COLO668 (cell line): ENCODE measurements at regions not wholly inside any gene's neighbourhood (a gene's known extent, or its start where the extent isn't known, plus 50 kb on each side); places are given as distances from the start of the nearest gene placed in this dataset.

ENCODE experiments used
- DNase-seq: peaks from one replicate; lab custom pipeline; 2025; ENCODE audit not compliant: unreplicated experiment; lab: John Stamatoyannopoulos, UW

- DNase-seq, result no peak
Measured at GRCh38 chr11:103659743-103660142, 376.7 kb upstream of the DDI1 start.

- no peak for DNase-seq
Measured at GRCh38 chr11:103661185-103661584, 375.3 kb upstream of the DDI1 start.

DNA sequence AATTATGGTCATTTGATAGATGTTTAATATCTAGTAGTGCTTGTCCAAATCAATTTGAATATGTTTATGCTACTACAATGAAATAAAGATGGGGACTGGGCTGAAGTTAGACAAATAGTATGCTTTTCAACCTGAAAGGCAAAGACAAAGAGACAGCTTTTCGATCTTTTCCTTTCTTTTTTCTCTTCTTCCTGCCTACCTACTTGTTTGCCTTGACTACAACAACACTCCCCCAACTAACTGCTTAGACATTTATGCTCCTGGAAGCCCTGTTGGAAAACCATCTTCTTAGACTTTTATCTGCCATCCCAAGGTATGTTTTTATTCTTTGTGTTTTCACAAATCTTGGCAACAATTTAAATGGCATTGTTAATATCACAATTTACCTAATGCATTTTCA, 374.4 kb upstream of the DDI1 start:
- DNase-seq, result no peak

GRCh38 chr11:103662880-103663279, 373.6 kb upstream of the DDI1 start:
- DNase-seq, result no peak

GRCh38 chr11:103668859-103669258, 367.6 kb upstream of the DDI1 start:
- no peak for DNase-seq

DNA sequence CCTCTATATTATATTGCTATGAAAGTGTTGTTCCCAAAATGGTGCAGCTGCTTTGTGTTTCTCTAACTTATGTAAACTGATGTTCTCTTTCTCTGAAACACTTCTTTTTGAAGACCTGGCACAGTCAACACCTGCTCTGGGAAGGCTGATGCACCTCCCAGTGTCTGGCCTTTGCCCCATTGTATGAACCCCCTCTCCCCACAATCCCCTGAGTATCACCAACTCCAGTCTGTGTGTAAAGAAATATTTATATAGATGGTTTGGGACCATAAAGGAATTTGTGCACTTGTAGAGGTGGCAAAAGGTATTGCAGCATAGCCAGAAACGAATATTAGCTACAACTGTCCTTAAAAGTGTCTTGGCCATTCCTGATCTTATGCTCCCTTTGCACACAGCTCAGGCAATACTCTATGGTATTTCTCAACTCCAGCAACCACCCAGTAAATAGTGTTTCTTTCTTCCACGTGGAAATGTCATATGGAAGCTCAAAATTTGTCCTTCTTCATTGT, 365.2 kb upstream of the DDI1 start:
- no peak for DNase-seq

DNA sequence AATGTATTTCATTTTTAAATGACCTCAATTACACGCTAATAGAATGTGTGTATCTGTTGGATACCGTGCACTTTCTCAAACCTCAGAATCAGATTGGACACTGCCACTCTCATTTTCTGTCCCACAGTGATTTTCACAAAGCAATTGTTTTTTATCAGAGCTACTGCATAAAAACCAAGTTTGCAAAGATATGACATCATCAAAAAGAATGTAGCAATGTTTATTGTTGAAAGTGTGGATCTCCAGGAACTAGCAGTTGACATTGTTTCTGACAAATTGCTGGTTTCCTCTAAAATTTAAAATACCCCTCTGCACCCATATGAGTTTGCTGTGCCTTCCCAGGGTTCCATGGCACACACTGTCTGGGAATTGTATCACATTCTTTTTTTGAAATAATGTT, 362.7 kb upstream of the DDI1 start:
- no peak for DNase-seq

GRCh38 chr11:103676413-103676812, 360.0 kb upstream of the DDI1 start:
- DNase-seq, result no peak

DNA sequence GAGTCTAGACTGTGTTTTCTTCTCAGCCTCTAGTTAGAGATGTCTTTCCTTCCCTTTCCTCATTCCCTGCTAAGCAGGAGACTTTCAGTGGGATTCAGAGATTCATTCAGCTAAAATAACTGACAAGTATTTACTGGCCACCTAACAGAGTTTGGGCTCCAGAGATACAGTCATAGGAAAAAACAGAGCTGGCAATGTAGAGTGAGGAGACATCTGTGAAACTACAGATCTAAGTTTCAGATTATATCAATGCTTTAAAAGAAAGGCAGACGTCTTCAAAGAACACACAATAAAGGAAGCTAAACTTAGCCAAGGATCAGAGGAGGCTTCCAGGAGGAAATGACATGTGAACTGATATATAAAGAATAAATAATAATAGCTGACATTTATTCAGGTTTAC, 355.6 kb upstream of the DDI1 start:
- no peak for DNase-seq

GRCh38 chr11:103681855-103682254, 354.6 kb upstream of the DDI1 start:
- no peak for DNase-seq

GRCh38 chr11:103682318-103683184, 353.9 kb upstream of the DDI1 start:
- peak; percentile 37 for DNase-seq

DNA sequence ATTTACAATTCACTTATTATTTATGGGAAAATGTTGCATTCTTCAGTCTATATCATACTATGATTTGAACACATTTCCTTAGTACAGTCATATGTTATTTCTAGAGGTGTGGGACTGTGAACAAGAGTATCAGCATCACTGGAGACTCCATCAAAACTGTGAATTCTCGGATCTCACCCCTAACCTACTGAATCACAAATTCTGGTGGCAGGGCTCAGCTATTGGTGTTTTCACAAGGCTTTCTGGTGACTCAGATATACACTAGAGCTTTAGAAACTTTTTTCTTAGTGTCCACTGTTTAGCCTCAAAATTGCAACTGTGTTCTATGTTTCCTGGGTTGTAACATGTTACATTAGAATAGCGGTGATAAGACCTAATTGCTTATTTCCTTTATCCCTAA, 352.9 kb upstream of the DDI1 start:
- DNase-seq, result no peak

DNA sequence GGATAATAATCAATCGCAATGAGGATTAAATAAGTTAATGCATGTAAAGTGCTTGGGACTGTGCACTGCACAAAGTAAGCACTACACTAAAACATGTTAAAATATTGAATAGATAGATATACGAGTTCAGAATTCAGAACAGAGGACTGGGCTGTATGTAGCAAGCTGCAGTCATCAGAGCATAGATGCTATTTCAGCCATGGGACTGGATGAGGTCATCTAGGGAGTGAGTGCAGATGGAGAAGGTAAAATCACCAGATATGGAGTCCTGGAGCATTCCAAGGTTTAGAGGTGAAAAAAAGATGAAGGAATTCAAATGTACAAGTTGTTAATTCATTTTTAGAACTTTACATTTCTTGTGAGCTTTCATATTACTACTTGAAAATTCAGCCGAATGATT, 347.5 kb upstream of the DDI1 start:
- no peak for DNase-seq

DNA sequence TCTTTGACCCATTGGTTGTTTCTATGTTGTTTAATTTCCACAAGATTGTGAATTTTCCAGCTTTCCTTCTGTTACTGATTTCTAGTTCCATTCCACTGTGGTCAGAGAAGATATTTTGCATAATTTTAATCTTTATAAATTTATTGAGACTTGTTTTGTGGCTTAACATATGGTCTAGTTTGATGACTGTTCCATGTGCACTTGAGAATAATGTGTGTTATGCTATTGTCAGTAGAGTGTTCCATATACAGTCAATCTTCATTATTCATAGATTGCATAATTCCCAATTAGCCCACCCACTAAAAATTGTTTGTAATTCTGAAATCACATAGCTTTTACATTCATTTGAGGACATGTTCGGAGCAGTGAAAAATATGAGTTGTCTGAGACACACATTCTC, 346.1 kb upstream of the DDI1 start:
- DNase-seq, result no peak

DNA sequence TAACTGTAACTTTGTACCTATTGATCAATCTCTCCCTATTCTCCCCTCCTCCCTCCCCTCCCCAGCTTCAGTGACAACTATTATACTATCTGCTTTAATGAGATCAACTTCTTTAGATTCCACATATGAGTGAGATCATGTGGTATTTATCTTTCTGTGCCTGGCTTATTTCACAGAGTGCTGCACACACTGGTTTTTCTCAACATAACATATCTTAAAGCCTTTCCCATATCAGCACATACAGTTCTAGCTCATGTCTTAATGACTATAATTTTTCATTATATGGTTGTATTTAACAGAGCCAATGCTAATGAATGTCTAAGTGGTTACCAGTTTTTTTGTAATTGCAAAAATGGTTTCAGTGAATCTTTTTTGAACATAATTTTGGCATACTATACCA, 340.3 kb upstream of the DDI1 start:
- DNase-seq, result no peak

- DNase-seq, result no peak
Measured at GRCh38 chr11:103699216-103699615, 337.2 kb upstream of the DDI1 start.

DNA sequence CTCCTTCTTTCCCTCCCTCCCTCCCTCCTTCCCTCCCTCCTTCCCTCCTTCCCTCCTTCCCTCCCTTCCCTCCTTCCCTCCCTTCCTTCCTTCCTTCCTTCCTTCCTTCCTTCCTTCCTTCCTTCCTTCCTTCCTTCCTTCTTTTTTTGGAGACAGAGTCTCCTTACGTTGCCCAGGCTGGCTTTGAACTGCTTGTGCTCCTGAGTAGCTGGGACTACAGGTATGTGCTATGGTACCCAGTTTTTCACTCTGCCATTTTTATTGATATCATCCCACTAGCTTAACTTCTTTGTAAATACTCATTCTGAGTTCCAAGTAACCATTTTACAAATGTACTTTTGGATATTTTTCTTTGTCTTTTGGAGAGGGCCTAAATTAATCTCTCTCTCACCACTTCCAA, 336.8 kb upstream of the DDI1 start:
- no peak for DNase-seq

DNA sequence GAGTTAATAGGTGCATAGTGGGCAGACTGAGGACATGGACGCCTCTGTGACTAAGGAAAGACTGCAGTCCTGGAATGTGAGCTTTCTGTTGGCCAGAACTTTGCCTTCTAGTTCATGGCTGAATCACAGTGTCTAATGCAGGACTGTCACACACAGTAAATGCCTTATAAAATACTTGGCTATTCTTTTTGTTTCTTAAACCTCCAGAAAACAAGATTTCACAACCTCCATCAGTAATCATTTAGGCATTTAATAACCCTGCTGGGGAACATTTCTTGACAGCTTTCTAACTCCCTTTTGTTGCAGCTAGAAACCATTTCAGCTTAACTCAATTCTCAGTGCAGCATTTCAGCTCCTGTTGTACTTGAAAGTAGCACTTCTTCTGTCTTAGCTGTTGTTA, 335.8 kb upstream of the DDI1 start:
- DNase-seq, result no peak

GRCh38 chr11:103703437-103703836, 333.0 kb upstream of the DDI1 start:
- no peak for DNase-seq

- DNase-seq, result no peak
Measured at GRCh38 chr11:103703954-103704353, 332.5 kb upstream of the DDI1 start.

DNA sequence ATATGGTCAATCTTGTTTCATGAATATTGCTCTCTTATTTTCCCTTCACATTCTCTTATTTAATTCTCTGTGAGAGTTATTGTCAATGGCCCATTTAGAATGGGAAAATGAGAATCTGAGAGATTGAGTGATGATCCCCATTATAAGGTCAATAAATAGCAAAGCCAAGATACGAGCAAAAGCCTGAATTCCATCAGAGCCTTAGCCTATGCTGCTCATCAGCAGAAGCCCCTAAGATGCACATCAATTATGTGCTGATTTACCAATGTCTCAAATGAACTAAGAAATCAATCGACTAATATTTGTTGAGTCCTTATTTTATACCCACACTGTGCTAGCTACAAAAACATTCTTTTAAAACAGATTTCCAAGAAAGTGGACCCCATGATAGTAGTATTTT, 330.8 kb upstream of the DDI1 start:
- no peak for DNase-seq

DNA sequence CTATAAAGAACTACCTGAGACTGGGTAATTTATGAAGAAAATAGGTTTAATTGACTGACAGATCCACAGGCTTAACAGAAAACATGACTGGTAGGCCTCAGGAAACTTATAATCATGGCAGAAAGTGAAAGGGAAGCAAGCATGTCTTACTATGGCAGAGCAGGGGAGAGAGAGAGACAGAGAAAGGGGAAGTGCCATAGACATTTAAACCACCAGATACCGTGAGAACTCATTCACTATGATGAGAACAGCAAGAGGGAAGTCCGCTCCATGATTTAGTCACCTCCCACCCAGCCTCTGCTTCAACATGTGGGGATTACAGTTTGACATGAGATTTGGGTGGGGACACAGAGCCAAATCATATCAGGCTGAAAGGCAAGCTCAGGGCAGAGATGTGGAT, 327.1 kb upstream of the DDI1 start:
- DNase-seq, result no peak

- no peak for DNase-seq
Measured at GRCh38 chr11:103714246-103714645, 322.2 kb upstream of the DDI1 start.
